Cerebellar cortex (tissue), 1 donor: ENCODE measurements at regions not wholly inside any gene's neighbourhood (a gene's known extent, or its start where the extent isn't known, plus 50 kb on each side); places are given as distances from the start of the nearest gene placed in this dataset.

Experiments used
- DNase-seq: peaks from one replicate; pipeline ENCODE4 v3.0.0-alpha.2; 2015; ENCODE audit warnings: low spot score

GRCh38 chr21:35696644-35697043 is 363.7 kb downstream of the SETD4 start:
- no peak for DNase-seq

GRCh38 chr21:35692311-35692710 is 368.0 kb downstream of the SETD4 start:
- DNase-seq, result no peak

DNA sequence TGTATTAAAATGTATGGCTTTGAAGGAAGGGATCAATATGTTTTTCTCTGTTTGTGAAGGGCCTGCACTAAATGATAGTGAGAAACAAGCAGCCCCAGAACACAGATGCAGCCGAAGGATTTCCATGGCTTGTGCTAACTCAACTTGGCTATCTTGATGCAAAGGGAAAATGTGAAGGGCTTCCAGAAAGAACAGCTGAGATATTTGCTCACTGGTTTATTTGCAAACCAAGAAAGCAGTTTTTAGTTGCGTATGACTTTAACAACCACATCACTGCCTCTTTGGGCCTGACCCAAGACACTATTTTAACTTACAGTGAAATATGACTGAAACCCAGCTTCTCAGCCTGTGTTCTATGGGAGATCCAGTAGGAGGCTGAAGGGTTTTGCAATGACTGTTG is 369.9 kb downstream of the SETD4 start:
- DNase-seq, result no peak

- DNase-seq, result no peak
Observed at GRCh38 chr21:35686156-35686555, 374.2 kb downstream of the SETD4 start.

GRCh38 chr21:35683664-35684304 is 376.5 kb downstream of the SETD4 start:
- no peak for DNase-seq

- no peak for DNase-seq
Observed at GRCh38 chr21:35682904-35683549, 377.3 kb downstream of the SETD4 start.

GRCh38 chr21:35681946-35682345 is 378.4 kb downstream of the SETD4 start:
- no peak for DNase-seq

GRCh38 chr21:35679076-35679475 is 381.2 kb downstream of the SETD4 start:
- no peak for DNase-seq

DNA sequence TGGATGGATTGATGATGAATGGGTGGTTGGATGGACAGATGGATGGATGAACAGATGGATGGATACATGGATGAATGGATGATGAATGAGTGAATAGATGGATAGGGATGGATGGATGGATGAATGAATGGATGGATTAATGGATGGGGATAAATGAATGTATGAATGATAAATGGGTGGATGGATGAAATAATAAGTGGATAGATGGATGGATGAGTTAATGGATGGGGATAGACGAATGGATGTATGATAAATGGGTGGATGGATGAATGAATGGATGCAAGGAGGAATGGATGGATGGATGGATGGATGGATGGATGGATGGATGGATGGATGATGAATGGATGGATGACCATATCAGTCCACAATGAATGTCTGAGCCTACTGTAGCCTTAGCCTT is 381.9 kb downstream of the SETD4 start:
- no peak for DNase-seq

DNA sequence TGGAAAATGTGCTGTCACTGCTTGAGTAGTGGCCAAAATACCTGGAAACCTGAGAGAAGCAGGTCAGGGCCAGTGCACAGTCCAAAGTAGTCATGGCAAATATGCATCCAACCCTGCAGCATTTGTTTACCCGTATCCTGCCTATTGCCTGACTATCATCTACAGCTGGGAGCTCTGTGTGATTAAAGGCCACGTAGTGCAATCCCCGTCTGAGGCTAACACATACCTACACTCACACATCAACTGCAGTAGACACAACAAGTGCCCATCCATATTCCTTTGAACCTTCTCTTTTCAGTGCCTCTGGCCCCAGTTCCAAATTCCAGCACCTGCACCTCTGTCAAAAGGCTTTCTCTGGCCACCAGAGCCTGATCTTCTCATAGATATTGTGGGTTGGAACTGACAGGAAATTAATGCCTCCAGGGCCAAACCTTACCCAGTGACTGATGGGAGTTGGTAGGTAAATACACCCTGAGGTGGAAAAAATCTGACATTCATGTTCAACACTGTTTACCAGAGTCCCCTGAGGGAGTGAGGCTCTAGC is 383.0 kb downstream of the SETD4 start:
- no peak for DNase-seq

DNA sequence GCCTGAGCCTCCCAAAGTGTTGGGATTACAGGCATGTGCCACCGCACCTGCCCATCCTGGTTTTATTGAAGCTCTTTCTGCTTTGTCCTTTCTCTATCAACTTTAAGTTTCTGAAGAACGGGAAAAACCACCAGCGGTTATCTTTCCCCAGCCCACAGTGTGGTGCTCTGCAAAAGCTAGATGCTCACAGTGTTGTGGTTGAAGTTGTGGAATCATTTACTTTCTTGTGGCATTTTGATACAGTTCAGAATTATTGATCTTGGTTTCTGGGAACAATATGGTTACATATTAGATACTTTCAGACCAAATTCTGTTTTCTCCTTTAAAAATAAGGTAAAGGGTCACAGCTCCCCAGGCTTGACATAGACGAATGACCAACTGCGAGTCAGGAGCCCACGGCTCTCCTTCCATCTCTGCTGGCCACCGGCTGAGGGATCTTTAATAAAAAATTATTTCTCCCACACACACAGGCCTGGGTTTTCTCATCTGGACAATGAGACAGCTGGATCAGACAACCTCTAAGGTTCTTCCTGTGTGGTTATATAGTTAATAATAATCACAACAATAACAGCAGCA is 385.3 kb downstream of the SETD4 start:
- DNase-seq, result no peak

GRCh38 chr21:35674091-35674671 is 386.1 kb downstream of the SETD4 start:
- no peak for DNase-seq

GRCh38 chr21:35672313-35672712 is 388.0 kb downstream of the SETD4 start:
- no peak for DNase-seq

DNA sequence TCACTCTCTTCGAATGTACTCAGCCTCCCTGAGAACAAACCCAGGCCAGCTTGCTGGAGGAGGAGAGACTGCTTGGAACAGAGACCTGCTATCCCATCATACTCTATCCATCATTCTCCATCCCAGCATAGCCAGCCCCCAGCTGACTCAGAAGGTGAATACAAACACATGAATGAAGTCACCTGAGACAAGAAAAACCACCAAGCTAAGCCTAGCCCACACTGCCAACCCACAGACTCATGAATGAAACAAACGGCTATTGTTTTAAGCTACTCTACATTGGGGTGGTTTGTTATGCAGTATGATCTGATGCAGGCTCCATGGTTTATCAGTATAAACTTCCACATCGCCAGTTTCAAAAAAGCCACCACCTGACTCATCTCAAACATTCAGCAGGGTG is 395.6 kb downstream of the SETD4 start:
- no peak for DNase-seq

GRCh38 chr21:35663856-35664606 is 396.3 kb downstream of the SETD4 start:
- no peak for DNase-seq

DNA sequence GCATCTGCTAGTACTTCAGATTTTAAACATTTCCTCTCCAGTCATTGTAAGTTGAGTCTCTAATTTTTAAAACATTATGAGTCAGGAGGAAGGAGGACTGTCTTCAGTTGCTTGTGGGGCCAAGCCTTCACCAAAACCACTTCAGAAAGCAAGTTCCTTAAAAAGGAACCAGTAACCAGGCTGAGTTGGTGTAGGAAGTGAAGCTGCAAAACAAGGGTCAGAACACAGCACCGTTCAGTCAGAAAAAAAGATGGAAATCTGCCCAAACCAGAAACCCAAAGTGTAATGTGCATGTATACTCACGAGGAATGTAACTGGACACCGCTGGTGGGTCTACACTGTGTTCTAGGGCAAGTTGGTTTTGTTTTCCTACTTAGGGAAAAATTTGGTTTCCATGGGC is 402.1 kb downstream of the SETD4 start:
- peak; percentile 1 for DNase-seq

DNA sequence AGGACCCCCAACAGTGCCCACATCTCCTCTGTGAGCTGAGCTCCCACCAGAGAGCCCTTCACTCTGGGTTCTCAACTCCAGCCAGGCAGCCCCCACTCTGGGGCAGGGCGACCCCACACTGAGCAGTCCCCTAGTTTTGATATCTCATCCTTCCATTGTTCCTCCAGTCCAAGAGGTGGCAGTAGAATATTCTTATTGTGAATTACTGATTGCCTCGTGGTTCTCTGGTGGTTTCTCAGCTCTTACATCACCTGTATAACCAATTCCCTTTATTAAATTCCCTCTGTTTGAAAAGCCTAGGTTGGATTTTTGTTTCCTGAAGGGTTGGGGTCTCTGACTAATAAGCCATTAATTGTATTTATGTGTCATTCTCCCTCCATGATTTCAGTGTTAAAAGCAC is 407.5 kb downstream of the SETD4 start:
- DNase-seq, result no peak

DNA sequence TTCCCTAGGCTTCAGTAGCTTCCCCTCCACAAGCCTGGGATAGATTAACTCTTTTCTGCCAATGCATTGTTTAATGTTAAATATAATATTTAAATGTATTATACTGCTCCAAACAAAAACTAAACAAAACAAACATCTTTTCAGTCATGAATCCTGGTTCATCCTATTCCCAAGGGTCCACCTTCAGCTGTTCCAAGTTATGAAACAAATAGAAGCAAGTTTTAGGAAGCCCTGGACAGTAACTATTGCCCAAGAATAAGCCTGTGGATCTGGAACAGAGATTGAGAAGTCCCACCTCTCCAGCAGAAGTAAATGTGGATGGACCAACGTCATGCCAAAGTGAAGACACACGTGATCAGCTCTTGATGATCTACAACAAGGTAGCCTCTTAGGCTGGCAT is 408.1 kb downstream of the SETD4 start:
- DNase-seq, result no peak

- DNase-seq, result no peak
Observed at GRCh38 chr21:35651196-35651595, 409.1 kb downstream of the SETD4 start.

- peak; percentile 5 for DNase-seq
Observed at GRCh38 chr21:35649186-35649585, 411.1 kb downstream of the SETD4 start.

DNA sequence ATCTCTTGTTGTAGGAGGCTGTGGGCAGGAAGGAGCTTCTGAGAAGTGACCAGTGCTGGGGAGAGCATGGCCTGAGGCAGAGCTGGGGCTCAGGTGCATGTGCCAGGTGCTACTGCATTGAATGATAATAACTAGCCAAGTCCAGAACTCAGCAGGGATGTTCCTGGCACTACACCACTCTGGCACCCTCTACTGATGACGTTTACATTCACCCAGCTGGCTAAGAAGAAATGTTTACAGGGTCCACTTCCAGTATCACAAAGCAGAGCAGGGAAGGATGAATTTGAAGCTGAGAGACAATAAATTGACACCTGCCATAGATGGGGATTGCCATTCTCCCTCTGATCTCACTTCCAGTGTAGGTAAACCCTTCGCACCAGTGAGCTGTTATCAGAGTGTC is 411.8 kb downstream of the SETD4 start:
- peak; percentile 50 for DNase-seq

DNA sequence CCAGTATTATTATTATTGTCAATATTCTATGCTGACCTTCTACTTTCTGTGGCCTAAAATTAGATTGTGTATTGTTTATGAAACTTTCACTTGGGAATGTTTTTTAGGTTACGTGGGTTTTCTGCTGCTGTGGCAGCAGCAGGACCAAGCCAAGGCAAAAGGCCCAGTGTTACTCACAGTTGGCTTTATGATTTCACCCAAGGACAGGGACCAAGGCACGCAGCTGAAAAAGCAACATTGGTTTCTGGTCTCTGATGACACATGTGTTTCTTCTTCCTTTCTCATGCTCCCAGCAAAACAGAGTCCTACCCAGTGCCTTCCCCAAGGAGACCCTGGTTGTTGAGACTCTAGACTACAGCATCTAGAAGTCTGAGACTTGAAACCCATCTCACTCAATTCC is 413.7 kb downstream of the SETD4 start:
- DNase-seq, result no peak
